ENCODE measurements at regions not wholly inside any gene's neighbourhood (a gene's known extent, or its start where the extent isn't known, plus 50 kb on each side); places are given as distances from the start of the nearest gene placed in this dataset.

GRCh38 chr9:10930081-10930480 is 317.3 kb upstream of the PTPRD start:
- TF ChIP-seq CTCF (IDR thresholded peaks at IDR 0.05) (no peak), ZFX (IDR thresholded peaks at IDR 0.05; ENCODE audit: borderline replicate concordance) (no peak)

Data from 22Rv1 (cell line).